ENCODE measurements at regions not wholly inside any gene's neighbourhood (a gene's known extent, or its start where the extent isn't known, plus 50 kb on each side); places are given as distances from the start of the nearest gene placed in this dataset.
"Not testable (repeated sequence)": the region's sequence is repeated elsewhere in the genome, so short reads cannot be mapped to it uniquely, and the experiment has no call there.

DNA sequence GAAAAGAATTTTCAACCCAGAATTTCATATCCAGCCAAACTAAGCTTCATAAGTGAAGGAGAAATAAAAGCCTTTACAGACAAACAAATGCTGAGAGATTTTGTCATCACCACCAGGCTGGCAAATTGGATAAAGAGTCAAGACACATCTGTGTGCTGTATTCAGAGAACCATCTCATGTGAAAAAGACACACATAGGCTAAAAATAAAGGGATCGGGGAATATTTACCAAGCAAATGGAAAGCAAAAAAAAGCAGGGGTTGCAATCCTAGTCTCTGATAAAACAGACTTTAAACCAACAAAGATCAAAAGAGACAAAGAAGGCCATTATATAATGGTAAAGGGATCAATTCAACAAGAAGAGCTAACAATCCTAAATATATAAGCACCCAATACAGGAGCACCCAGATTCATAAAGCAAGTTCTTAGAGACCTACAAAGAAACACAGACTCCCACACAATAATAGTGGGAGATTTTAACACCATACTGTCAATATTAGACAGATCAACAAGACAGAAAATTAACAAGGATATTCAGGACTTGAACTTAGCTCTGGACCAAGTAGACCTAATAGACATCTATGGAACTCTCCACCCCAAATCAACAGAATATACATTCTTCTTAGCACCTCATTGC is 55.9 kb upstream of the ACSM6 start:
- DNase-seq (ENCODE audit: insufficient read length, low spot score) = not testable (repeated sequence)

GRCh38 chr10:95134490-95134889 is 59.5 kb upstream of the ACSM6 start:
- DNase-seq (ENCODE audit: insufficient read length, low spot score) (no peak), FAIRE-seq (no peak)

More for the DNA sequence above, 55.9 kb upstream of the ACSM6 start:
- not testable (repeated sequence) for FAIRE-seq

GRCh38 chr10:95133997-95134396 is 60.0 kb upstream of the ACSM6 start:
- no peak for DNase-seq (ENCODE audit: insufficient read length, low spot score)
- FAIRE-seq = no peak

GRCh38 chr10:95133016-95133752 is 60.9 kb upstream of the ACSM6 start:
- peak; percentile 83 for FAIRE-seq
- DNase-seq (ENCODE audit: insufficient read length, low spot score) = peak; percentile 39

GRCh38 chr10:95130429-95130828 is 61.1 kb upstream of the CYP2C8 start:
- FAIRE-seq; DNase-seq (ENCODE audit: insufficient read length, low spot score): not testable (repeated sequence)

DNA sequence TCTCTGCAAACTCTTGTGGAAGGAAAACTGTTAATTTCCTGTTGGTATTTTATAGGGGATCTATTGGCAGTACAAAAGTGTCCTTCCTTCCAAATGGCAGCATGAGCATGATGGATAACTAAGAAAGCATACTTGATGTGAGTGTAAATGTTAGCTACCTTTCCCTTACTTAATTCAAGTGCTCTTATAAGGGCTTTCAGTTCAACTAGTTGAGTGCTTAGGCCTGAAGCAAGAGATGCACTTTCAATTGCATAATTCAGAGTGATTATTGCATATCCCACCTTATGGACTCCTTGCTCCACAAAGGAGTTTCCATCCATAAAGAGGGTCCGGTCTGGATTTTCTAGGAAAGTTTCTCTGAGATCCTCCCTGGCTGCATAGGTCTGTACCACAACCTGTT is 56.3 kb upstream of the CYP2C8 start:
- FAIRE-seq = no peak
- no peak for DNase-seq (ENCODE audit: insufficient read length, low spot score)

DNA sequence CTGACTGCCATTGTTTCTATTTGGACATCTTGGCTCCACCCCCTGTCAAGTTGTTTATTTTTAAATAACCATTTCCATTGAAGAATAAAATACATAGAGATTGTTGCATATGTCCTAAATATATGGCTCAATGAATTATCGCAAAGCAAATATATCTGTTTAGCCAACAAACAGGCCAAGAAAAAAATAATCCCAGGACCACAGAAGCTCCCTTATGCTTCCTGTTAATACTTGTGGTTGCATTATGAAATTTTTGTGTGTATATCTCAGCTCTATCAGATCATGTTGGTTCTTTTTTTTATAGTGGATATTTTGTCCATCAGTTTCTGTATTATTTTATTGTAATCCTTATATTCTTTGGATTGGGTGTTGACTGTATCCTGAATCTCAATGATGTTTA is 53.4 kb upstream of the CYP2C8 start:
- DNase-seq (ENCODE audit: insufficient read length, low spot score) = no peak
- no peak for FAIRE-seq

DNA sequence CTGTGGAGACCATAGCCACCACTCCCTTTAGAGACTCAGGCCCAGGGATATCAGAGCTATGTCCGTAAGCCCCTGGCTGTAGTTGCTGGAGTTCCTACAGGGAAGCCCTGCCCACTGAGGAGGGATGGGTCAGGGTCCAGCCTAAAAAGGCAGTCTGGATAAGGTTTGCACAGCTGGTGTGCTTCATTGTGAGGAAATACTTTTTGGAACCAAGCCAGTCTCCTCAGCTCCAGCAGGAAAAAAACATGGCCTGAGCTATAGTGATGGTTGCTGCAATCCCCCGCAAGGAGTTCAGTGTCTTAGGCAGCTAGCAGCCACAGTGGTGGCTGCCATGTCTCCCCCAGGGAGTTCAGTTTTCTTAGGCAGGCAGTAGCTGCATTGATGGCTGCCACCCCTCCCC is 52.6 kb upstream of the CYP2C8 start:
- DNase-seq (ENCODE audit: insufficient read length, low spot score) (no peak), FAIRE-seq (no peak)

Data from HTR-8/SVneo (cell line).